CD4-positive, alpha-beta T cell treated with Interleukin-21 for 1 hour (primary cell): ENCODE measurements at regions not wholly inside any gene's neighbourhood (a gene's known extent, or its start where the extent isn't known, plus 50 kb on each side); places are given as distances from the start of the nearest gene placed in this dataset.

ENCODE experiments used
- DNase-seq: peaks from one replicate; pipeline ENCODE4 v3.0.0-alpha.2; 2020

DNA sequence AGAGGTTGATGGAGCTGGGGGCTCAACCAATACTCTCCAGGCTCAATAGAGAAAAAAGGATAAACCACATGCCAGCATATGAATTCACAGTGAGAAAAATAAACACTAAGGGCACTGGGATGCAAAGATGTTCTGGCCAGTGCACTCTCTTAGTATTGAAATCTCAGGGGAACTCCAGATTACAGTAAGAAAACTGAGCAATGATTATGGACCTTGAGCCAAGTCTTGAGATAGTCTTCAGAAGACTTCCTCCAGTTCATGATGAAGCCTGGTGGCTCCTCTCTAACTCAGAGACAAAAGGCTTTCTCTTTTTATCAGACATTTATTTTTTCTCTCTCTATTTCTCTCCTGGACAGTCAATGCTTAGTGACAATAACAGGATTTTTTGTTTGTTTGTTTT, 139.8 kb upstream of the SPEF2 start:
- DNase-seq: no peak

DNA sequence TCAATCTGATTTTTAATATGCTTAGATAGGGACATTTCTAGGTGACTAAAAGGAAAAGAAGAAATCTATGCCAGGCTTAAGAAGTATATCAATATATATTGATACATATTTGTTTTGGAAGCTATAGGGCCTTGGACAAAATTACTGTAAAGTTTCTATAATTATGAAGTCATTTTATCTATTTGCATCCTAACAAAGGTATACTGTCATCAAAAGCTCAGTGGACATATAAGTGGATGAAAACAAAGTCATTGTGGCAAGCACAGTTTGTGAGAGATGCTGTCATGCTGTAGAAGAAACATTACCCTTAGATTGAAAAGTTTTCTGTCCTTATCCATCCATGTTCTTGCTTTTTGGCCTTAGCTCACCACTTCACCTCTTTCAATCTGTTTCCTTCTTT, 140.3 kb upstream of the SPEF2 start:
- DNase-seq: no peak

DNA sequence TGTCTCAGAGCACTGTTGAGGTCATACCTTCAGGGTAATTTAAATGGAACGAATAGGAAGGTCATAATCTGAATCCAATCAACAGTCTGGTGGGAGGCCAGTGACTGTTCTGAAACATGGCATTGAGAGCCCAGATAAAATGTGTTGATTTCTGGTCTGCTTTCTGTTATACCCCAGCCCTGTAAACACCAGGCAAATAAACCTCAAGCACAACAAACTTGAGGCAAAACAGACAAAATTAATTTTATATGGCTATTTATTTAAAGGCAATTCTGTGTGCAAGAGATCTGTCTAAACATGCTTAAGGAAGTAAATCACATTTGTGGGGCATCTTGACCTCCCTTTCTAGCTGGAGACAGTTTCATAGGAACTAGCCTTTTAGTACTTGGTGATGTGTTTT, 140.9 kb upstream of the SPEF2 start:
- DNase-seq: no peak

DNA sequence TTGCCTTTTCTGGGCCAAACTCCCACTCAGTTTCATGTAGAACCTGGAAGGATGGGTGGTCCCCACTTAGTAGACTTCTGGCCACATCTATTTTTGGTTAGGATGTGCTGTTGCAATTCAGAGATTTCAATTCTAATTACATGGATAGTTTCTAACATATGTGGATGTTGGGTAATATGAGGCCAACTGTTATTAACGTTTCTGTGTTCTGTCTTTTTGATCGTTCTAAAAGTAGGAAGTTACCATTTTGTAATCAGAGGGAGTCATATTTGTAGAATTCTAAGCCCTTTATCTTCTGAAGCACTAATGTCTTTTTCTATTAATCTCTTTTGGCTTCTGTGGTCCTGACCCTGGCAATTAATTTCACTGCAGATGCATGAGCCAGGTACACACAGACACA, 141.6 kb upstream of the SPEF2 start:
- DNase-seq: no peak

DNA sequence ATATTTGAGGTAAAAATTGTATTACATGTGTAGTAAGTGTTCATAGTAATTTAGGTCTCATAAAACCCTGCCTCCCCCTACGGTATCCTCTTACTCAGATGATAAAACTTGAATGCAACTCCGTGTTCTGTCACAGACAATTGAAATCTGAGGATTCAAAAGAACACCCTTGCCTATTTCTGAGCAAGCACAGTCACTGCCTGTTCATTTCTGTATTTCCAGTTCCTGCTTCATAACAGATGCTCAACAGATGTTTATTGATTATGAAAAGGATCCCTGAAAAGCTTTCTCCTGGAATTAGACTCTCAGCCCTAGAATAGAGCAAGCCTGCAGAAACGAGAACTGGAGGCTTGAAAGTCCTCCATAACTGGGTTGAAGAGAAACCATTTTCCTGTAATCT, 144.1 kb upstream of the SPEF2 start:
- DNase-seq: no peak

DNA sequence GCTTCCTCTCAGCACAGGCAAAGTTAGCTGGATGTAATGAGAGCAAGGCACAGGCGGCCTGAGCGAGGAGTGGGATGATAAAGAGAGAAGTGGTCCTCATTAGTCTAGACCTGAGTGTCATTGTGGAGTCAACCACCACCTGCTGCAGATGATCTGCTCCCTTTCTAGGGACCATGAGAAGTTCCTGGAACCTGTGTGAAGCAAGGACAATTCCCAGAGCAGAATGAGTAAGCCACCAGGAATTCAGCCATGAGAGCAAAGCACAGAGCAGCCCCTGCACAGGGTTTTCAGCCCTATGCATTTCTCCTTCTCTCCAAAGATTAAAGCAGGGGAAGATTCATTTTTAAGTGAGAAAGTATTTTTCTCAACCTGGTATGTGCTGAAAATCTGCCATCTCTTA, 146.8 kb upstream of the SPEF2 start:
- DNase-seq: no peak

DNA sequence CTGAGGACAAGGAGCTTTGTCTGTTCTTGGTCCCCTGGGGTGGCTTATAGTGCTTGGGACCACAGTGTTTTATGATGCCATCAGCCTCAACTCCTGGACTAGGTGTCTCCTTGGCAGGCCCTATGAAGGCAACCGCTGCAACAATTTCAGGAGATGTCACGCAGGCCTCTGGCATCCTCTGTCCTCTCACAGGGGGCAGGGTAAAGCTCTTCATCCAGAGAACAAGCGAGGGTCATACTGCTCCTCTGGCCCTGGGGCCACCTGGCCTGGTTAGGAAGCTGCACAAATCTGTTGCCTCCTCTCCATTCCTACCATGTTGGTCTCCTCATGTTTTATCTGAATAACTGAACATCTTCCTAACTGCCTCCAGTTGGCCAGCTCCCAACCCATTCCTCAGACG, 148.9 kb upstream of the SPEF2 start:
- DNase-seq: no peak

DNA sequence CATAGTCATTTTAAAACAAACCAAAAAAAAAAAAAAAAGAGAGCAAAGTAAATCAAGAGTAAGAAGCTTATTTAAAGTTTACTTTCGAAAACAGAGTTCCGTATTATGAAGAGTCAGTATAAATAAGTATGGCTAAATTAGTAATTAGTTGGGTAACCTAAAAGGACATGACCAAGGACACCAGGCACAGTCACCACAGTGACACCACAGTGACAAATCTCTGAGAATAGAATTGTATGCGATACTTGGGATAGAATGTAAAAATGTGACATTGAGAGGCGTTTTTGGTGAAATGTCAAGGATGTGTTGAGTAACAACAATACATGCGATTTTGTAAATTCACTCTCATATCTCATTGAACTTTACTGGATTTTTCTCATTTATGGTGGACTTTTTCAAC, 150.9 kb upstream of the SPEF2 start:
- no peak for DNase-seq

DNA sequence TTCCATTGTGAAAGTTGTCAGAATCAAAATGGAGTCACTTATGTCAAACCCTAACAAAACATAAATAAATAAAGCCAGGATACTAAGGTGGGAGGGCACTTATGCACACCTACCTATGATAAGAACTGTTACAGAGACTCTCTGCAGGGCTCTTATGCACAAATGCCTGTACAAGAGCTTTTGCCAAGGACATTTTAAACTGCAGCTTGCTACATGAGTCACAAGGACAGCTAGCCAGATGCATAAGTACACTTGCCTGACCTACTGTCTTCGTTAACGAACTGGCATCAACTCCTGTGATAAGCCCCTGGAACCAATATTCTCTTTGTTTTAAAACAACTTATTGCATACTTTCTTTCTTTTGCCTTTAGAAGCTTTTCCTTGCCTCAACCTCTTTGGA, 152.9 kb upstream of the SPEF2 start:
- no peak for DNase-seq

DNA sequence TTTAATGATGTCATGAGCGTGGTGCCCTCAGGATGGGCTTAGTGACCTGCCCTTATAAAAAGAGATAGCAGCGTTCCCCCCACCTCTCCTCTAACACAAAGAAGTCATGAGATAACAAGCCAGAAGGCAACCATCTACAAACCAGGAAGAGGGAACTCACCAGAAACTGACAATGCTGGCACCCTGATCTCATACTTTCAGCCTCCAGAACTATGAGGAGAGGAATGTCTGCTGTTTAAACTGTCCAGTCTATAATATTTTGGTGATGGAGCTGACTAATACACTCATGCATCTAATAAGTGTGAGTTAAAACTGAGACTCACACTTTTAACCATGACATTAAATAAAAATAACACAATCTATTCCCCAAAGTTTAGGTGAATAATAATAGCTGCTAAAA, 156.1 kb upstream of the SPEF2 start:
- no peak for DNase-seq

DNA sequence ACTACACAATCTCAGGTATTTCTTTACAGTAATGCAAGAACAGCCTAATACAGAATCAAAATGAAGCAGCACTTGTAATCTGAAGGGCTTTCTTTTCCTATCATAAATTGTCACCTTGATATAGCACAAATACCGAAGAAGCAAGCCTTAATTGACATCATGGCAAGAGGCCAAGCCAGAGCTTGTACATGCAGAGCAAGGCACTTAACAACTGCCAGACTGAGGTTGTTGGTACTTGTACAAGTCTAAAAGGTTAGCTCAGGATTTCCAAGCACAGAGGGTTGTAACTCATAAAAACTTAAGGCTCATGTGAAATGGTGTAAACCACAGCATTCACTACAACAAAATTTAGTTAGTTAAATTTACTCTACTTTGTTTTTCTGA, 158.8 kb upstream of the SPEF2 start:
- DNase-seq: no peak

DNA sequence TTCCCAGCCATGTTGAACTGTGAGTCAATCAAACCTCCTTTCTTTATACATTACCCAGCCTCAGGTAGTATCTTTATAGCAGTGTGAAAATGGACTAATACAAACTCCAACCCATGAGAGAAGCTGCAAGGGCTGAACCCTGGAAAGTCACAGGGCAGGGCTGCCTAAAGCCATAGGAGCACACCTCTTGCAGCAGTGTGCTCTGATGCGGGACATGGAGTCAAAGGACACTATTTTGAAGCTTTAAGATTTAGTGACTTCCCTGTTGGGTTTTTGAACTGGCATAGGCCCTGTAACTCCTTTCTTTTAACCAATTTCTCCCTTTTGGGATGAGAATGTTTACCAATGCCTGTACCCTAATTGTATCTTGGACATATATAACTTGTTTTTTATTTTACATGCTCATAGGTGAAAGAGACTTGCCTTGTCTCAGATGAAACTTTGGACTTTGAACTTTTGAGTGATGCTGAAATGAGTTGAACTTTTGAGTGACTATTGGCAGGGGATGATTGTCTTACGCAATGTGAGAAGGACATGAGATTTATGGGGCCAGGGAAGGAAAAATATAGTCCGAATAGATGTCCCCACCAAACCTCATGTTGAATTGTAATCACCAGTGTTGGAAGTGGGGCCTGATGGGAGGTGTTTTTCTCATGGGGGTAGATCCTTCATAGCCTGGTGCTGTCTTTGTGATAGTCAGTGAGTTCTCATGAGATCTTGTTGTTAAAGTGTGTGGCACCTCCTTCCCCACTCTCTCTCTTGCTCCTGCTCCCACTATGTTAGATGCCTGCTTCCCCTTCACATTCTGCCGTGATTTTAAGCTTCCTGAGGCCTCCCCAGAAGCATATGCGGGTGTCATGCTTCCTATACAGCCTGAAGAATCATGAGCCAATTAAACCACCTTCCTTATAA, 159.5 kb upstream of the SPEF2 start:
- no peak for DNase-seq

DNA sequence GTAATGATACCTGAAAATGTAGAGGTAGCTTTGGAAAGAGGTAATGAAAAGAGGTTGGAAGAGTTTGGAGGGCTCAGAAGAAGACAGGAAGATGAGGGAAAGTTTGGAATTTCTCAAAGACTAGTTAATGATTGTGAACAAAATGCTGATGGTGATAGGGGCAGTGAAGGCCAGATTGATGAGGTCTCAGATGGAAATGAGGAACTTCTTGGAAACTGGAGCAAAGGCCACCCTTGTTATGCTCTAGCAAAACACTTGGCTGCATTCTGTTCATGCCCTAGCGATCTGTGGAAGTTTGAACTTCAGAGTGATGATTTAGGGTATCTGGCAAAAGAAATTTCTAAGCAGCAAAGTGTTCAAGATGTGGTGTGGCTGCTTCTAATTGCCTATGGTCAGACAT, 161.2 kb upstream of the SPEF2 start:
- no peak for DNase-seq

DNA sequence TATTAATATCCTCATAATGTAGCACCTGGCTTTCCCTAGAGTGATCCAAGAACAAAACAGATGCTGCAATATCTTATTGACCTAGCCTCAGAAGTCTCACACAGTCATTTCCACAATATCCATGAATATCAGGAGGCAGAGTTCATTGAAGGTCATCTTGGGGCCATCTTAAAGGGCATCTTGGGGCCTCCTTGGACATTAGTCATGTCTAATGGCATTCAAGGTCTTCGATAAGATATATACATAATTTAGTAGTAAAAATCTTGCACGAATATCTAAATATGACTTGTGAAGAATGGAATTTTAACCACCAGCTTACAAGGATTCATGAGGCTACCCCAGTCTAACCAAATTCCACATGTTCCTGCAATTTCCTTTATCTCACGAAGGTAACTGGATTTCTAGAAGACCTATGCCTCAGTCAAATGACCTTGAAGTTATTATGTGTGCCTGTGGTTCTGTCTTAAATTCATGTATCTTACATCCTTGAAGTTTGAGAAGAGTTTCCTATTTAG, 163.6 kb upstream of the SPEF2 start:
- no peak for DNase-seq

DNA sequence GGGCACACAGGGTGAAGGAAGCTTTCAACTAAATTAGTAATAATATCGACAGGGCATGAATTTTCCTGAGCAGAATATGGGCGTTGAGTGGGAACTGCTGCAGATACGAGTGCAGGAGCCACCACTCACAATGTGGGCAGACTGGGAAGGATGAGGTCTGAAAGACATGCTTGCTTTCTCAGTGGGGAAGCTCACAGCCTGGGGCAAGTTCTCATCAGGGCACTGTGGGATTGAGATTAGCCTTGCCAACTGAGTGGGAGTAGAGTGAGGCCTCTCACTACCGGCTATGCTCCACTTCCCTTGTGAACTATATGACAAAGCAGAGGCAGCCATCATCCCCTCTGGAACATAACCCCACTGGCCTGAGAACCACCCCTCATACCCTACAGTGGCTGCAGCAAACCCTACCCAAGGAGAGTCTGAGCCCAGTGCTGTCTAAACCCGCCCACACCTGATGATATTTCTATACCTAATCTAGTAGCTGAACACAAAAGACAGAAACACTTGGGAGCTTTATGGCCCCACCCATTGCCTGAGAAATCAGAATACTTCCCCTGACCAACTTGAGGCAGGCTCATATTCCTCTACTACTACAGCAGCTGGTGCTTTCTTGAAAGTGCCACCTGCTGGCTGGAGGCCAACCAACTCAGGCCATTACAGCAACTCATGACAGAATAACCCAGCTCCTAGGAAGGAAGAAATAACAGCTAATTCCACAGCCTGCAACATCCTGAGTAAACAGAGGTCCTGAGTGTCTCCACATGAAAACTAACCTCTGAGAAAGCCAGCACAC, 173.7 kb upstream of the SPEF2 start:
- DNase-seq: no peak

DNA sequence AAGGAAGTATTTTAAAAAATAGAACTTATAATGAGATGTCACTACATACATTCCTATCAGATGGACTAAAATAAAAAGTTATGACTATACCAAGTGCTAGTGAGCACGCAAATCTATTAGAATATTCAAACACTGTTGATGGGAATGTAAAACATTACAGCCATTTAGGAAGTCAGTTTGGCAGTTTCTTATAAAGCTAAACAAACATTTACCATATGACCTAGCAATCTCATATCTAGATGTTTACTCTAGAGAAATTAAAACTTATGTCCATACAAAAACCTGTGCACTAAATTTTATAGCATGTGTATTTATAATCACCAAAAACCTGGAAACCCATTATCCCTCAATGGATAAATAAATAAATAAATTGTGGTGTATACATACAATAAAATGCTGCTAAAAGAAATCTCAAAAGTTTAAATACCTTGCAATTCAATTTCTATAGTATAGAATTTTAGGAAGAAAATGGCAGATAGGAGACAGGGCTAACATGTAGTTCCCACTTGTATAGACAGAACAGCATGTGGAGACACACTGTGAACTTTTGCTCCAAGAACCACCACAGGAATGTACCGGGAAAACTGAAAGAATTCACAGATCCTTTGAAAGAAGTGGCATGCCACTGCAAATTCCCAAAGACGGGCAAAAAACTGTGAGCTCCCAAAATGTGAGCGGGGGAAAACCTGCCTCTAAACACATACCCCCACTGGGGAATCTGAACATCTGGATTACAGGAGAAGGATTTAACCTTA, 174.6 kb upstream of the SPEF2 start:
- no peak for DNase-seq

DNA sequence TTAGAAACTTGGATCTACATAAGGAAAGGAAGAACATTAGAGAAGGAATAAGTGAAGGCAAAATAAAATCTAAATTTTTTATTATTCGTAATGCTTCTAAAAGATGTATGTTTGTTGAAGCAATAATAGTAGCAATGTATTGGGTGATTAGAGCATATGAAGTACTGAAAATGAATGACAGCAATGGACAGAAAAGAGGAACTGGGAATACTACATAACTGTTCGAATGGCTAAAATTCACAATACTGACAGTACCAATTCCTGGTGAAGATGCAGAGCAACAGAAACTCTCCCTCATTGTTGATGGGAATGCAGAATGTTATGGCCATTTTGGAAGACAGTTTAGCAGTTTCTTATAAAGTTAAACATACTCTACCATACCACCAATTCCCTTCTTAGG, 177.3 kb upstream of the SPEF2 start:
- no peak for DNase-seq

DNA sequence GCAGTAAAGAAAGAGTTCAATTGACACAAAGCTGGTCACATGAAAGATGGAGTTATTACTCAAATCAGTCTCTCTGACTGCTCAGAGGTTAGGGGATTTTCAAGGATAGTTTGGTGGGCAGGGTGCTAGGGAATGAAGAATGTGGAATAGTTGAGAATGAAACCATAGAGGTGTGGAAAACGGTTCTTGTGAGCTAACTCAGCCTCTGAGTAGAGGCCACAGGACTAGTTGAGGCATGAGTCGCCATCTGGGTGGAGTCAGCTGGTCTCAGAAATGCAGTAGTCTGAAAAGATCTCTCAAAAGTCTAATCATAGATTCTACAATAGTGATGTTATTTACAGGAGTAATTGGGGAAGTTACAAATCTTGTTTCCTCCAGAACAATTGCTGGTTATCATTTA, 178.9 kb upstream of the SPEF2 start:
- no peak for DNase-seq

DNA sequence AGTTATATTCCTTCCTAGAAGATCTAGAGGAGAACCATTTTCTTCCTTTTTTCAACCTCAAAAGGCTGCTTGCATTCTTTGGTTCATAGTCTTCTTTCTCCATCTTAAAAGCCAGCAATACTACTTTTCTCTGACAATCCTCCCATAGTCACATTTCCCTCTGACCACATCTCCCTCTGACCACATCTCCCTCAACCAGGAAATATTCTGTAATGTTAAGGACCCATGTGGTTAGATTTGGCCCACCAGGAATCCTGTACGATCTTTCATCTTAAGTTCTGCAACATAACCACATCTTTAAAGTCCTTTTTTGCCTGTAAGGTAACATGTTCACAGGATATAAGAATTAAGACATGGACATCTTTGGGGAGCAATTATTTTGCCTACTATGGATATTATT, 179.4 kb upstream of the SPEF2 start:
- DNase-seq: no peak

DNA sequence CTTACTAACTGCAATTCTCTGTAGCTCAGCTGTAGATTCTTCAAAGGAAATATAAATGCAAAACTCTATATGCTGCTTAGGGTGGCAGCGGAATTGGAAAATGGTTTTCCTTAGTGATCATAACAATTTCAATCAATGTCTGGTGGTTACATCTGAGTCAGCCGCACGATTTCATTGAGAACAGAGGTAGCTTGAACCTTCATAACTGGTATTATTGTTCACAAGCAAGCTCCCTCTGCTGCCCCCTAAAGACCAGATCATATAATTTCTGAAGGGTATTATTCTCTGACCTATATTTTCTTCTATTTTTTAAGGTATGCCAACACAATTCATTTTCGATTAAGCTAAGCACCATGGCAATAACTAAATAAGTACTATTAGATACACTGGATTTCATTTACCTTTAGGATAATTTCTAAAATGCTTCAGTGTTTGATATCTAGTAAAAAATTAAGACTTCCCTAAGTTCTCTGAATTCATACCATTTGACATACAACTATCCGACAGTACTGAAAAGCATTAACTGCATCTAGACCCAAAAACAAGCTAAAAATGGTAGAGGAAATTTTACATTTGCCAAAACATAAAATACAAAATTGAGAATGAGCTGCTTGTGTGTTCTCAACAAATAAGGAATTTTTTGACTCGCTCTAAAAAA, 181.1 kb upstream of the SPEF2 start:
- no peak for DNase-seq

DNA sequence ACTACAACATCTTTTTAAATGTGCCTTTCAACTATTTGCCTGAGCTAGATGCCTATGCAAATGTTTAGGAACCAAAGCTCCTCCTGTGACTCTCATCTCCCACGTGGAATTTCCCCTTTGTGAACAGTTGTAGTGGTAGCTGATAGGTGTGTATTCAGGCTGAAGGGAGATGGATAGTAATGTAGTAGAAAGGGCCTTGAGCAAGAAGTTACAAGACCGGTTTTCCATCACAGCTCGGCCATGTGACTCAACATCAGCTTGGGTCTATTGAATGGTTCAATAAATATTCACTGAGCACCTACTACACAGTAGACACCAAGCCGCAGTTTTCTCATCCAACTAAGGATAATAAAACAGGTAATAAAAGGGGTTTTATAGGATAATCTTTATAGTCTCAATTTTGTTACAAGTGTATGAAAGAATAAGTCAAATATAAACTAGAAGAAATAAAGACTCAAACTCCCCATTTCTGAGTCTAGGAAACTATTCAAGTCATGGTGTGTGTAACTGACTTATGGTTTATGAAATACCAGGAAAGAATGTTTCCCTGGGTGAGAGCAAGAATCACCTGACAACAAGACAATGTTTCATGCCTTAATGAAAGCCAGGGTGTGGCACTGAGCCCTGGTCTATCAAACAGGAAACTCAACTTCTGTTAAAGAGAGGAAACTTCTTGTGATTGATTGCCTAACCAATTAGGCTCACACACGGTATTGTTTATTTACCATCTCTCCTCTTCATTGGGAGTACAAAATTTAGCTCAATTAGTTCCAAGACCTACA, 187.1 kb upstream of the SPEF2 start:
- DNase-seq: no peak

DNA sequence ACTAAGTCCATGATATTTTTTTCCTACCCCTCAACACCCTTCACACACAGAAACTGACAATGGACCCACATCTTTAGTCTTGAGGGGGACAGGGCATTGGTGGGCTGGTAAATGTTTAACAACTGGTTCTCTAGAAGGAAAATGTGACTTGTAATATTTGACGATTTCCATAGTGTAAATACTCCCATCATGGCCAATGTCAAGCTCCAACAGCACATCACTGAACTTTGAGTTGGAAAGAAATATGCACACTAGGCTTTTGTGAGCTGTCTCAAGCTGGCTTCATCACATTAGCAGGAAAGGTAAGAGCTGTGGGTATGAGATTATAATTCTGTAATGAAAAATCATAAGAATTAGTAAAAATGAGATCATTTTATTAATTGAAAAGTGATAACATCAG, 189.9 kb upstream of the PRLR start:
- no peak for DNase-seq
